Left ventricle myocardium inferior (tissue), 1 donor: ENCODE measurements at regions not wholly inside any gene's neighbourhood (a gene's known extent, or its start where the extent isn't known, plus 50 kb on each side); places are given as distances from the start of the nearest gene placed in this dataset.

Experiments
- DNase-seq: peaks from one replicate; pipeline ENCODE4 v3.0.0-alpha.2; 2020
- H3K27ac ChIP-seq: fragments of 200-600 bp; replicated peaks from 2 replicates; pipeline ENCODE4 v1.8.0; 2021
- H3K27me3 ChIP-seq: fragments of 200-600 bp; 2 replicates; pipeline ENCODE4 v1.8.0; 2021; ENCODE audit warnings: low read depth
- H3K36me3 ChIP-seq: fragments of 200-600 bp; 2 replicates; pipeline ENCODE4 v1.8.0; 2021
- H3K4me1 ChIP-seq: fragments of 200-600 bp; 2 replicates; pipeline ENCODE4 v1.8.0; 2021
- H3K4me3 ChIP-seq: fragments of 200-600 bp; 2 replicates; pipeline ENCODE4 v1.8.0; 2021; ENCODE audit warnings: mild to moderate bottlenecking, moderate library complexity
- H3K9me3 ChIP-seq: fragments of 200-600 bp; replicated peaks from 2 replicates; pipeline ENCODE4 v1.8.0; 2021
- CTCF ChIP-seq: fragments of 200-600 bp; IDR thresholded peaks from 2 replicates; pipeline ENCODE4 v1.8.0; 2021; ENCODE audit warnings: antibody characterized with exemption, mild to moderate bottlenecking, borderline replicate concordance
- intact Hi-C: fragments of 100-400 bp; cut with micrococcal nuclease; formaldehyde crosslinking; loops from one replicate; pipeline ENCODE4 v1.11.0; 2022
- donor health status: DM: no; HTN: yes; CAD: no; lungs with severe emphysema.

GRCh38 chr6:169071394-169071793 lies 182.3 kb downstream of the THBS2 start:
- TF ChIP-seq CTCF = no peak
- Histone ChIP-seq H3K27ac (peak overlapping the region; percentile 67), H3K4me1 (peaks cover 5% of the 10 kb centered on the region)

GRCh38 chr6:169070506-169071176 lies 183.0 kb downstream of the THBS2 start:
- Histone ChIP-seq H3K9me3 (no peaks in the 10 kb centered on the region), H3K27me3 (peaks cover 30% of the 10 kb centered on the region), H3K27ac (peak overlapping the region; percentile 67), H3K4me3 (no peak overlapping the region), H3K4me1 (peaks cover 5% of the 10 kb centered on the region), H3K36me3 (no peaks in the 10 kb centered on the region)
- DNase-seq = peak; percentile 67
- intact Hi-C loops = no loop called here
- TF ChIP-seq CTCF = no peak

More at GRCh38 chr6:169071394-169071793, 182.3 kb downstream of the THBS2 start:
- no peak for DNase-seq
- Histone ChIP-seq H3K36me3 (no peaks in the 10 kb centered on the region), H3K27me3 (peaks cover 30% of the 10 kb centered on the region), H3K4me3 (no peak overlapping the region), H3K9me3 (no peaks in the 10 kb centered on the region)
- intact Hi-C loops = no loop called here

GRCh38 chr6:169069356-169069755 lies 184.3 kb downstream of the THBS2 start:
- Histone ChIP-seq H3K27ac (no peak overlapping the region), H3K36me3 (no peaks in the 10 kb centered on the region), H3K4me1 (peaks cover under 1% of the 10 kb centered on the region), H3K9me3 (no peaks in the 10 kb centered on the region), H3K4me3 (no peak overlapping the region), H3K27me3 (peaks cover 34% of the 10 kb centered on the region)
- TF ChIP-seq CTCF = no peak
- intact Hi-C loops = no loop called here
- DNase-seq = no peak

GRCh38 chr6:169064194-169064593 lies 189.5 kb downstream of the THBS2 start:
- DNase-seq = no peak
- H3K27ac ChIP-seq = no peak overlapping the region
- H3K36me3 ChIP-seq = no peaks in the 10 kb centered on the region
- intact Hi-C loops = no loop called here
- TF ChIP-seq CTCF = no peak
- H3K9me3 ChIP-seq = peaks cover 23% of the 10 kb centered on the region
- no peak overlapping the region for H3K4me3 ChIP-seq
- no peaks in the 10 kb centered on the region for H3K4me1 ChIP-seq
- peaks cover 10% of the 10 kb centered on the region for H3K27me3 ChIP-seq

- Histone ChIP-seq H3K9me3 (peaks cover 23% of the 10 kb centered on the region), H3K36me3 (no peaks in the 10 kb centered on the region), H3K27ac (no peak overlapping the region), H3K4me3 (no peak overlapping the region), H3K4me1 (no peaks in the 10 kb centered on the region), H3K27me3 (peaks cover 10% of the 10 kb centered on the region)
- intact Hi-C loops = no loop called here
- TF ChIP-seq CTCF = no peak
- no peak for DNase-seq
These were observed 191.4 kb downstream of the THBS2 start for GRCh38 chr6:169062272-169062671.
